ENCODE measurements at regions not wholly inside any gene's neighbourhood (a gene's known extent, or its start where the extent isn't known, plus 50 kb on each side); places are given as distances from the start of the nearest gene placed in this dataset.

- Mint-ChIP-seq H3K27ac (no peak overlapping the region), H3K4me3 (no peak overlapping the region), H3K36me3 (ENCODE audit: low read depth) (no peaks in the 10 kb centered on the region), H3K4me1 (ENCODE audit: low read depth) (no peaks in the 10 kb centered on the region), H3K9me3 (peaks cover 9% of the 10 kb centered on the region), H3K27me3 (no peaks in the 10 kb centered on the region)
- intact Hi-C loops (cut with micrococcal nuclease): no loop called here
- no peak for TF ChIP-seq CTCF (IDR thresholded peaks at IDR 0.05)
- ChIA-PET POLR2A (no interaction called here), CTCF (no interaction called here)
- ATAC-seq: no peak
- DNase-seq: no peak
These were observed 443.4 kb upstream of the SOX9 start for GRCh38 chr17:71677439-71677838.

- POLR2A ChIA-PET: interaction anchor here (0.6 kb wide), 1 partner anchor 151 kb away, joined by 4 read pairs; no protein-coding TSS in a partner anchor
- no peaks in the 10 kb centered on the region for H3K36me3 Mint-ChIP-seq (ENCODE audit: low read depth)
- no peak for ATAC-seq
- no peak overlapping the region for H3K4me3 Mint-ChIP-seq
- CTCF ChIA-PET: no interaction called here
- intact Hi-C loops (cut with micrococcal nuclease): no loop called here
- no peak overlapping the region for H3K27ac Mint-ChIP-seq
- H3K4me1 Mint-ChIP-seq (ENCODE audit: low read depth): no peaks in the 10 kb centered on the region
- H3K27me3 Mint-ChIP-seq: no peaks in the 10 kb centered on the region
- H3K9me3 Mint-ChIP-seq: peaks cover 6% of the 10 kb centered on the region
- TF ChIP-seq CTCF (IDR thresholded peaks at IDR 0.05): no peak
- DNase-seq: no peak
These were observed 441.0 kb upstream of the SOX9 start for GRCh38 chr17:71679832-71680231.

- intact Hi-C loops (cut with micrococcal nuclease): no loop called here
- no peaks in the 10 kb centered on the region for H3K36me3 Mint-ChIP-seq (ENCODE audit: low read depth)
- H3K27ac Mint-ChIP-seq: no peak overlapping the region
- H3K9me3 Mint-ChIP-seq: peaks cover 6% of the 10 kb centered on the region
- ChIA-PET CTCF (no interaction called here), POLR2A (no interaction called here)
- H3K4me3 Mint-ChIP-seq: no peak overlapping the region
- ATAC-seq (no peak), DNase-seq (no peak)
- H3K27me3 Mint-ChIP-seq: no peaks in the 10 kb centered on the region
- no peak for TF ChIP-seq CTCF (IDR thresholded peaks at IDR 0.05)
- no peaks in the 10 kb centered on the region for H3K4me1 Mint-ChIP-seq (ENCODE audit: low read depth)
These were observed 439.2 kb upstream of the SOX9 start for GRCh38 chr17:71681427-71682173.

GRCh38 chr17:71682174-71682494 lies 438.7 kb upstream of the SOX9 start:
- no peaks in the 10 kb centered on the region for H3K36me3 Mint-ChIP-seq (ENCODE audit: low read depth)
- no peak overlapping the region for H3K27ac Mint-ChIP-seq
- DNase-seq: no peak
- no peaks in the 10 kb centered on the region for H3K4me1 Mint-ChIP-seq (ENCODE audit: low read depth)
- POLR2A ChIA-PET: no interaction called here
- intact Hi-C loops (cut with micrococcal nuclease): no loop called here
- H3K27me3 Mint-ChIP-seq: no peaks in the 10 kb centered on the region
- peaks cover 6% of the 10 kb centered on the region for H3K9me3 Mint-ChIP-seq
- TF ChIP-seq CTCF (IDR thresholded peaks at IDR 0.05): no peak
- no peak for ATAC-seq
- CTCF ChIA-PET: no interaction called here
- no peak overlapping the region for H3K4me3 Mint-ChIP-seq

- Mint-ChIP-seq H3K4me1 (ENCODE audit: low read depth) (no peaks in the 10 kb centered on the region), H3K36me3 (ENCODE audit: low read depth) (no peaks in the 10 kb centered on the region), H3K27me3 (peaks cover 2% of the 10 kb centered on the region), H3K9me3 (peaks cover 2% of the 10 kb centered on the region), H3K27ac (no peak overlapping the region), H3K4me3 (no peak overlapping the region)
- POLR2A ChIA-PET: no interaction called here
- intact Hi-C loops (cut with micrococcal nuclease): no loop called here
- CTCF ChIA-PET: no interaction called here
- DNase-seq: no peak
- ATAC-seq: no peak
- TF ChIP-seq CTCF (IDR thresholded peaks at IDR 0.05): no peak
These were observed 431.0 kb upstream of the SOX9 start for GRCh38 chr17:71689782-71690181.

All from activated CD8-positive, alpha-beta T cell treated with anti-CD3 and anti-CD28 coated beads for 36 hours (primary cell).